Choroid plexus epithelial cell (primary cell): ENCODE measurements at regions not wholly inside any gene's neighbourhood (a gene's known extent, or its start where the extent isn't known, plus 50 kb on each side); places are given as distances from the start of the nearest gene placed in this dataset.
"Not testable (repeated sequence)": the region's sequence is repeated elsewhere in the genome, so short reads cannot be mapped to it uniquely, and the experiment has no call there.

Experiments used
- DNase-seq: peaks from one replicate; pipeline ENCODE4 v3.0.0-alpha.2; 2010; ENCODE audit warnings: low read depth
- H3K4me3 ChIP-seq: 2 replicates; pipeline ENCODE4 v1.5.1; 2011; ENCODE audit warnings: low read depth, mild to moderate bottlenecking, control low read depth, low read length, moderate library complexity
- CTCF ChIP-seq: conservative IDR thresholded peaks from 2 replicates; pipeline ENCODE4 v1.5.1; 2011; ENCODE audit warnings: low read depth, mild to moderate bottlenecking, control low read depth, inconsistent platforms, low read length, moderate library complexity

- no peak for DNase-seq
- TF ChIP-seq CTCF: no peak
- no peak overlapping the region for H3K4me3 ChIP-seq
Observed at GRCh38 chr1:204792354-204792692, 78.3 kb upstream of the NFASC start.

GRCh38 chr1:204793259-204793914 is 77.3 kb upstream of the NFASC start:
- no peak overlapping the region for H3K4me3 ChIP-seq
- no peak for DNase-seq
- no peak for TF ChIP-seq CTCF

- not testable (repeated sequence) for H3K4me3 ChIP-seq, DNase-seq
Observed at GRCh38 chr1:204796886-204797285, 73.8 kb upstream of the NFASC start.

- TF ChIP-seq CTCF: no peak
- no peak overlapping the region for H3K4me3 ChIP-seq
- no peak for DNase-seq
Observed at GRCh38 chr1:204797401-204797800, 73.3 kb upstream of the NFASC start.

- no peak overlapping the region for H3K4me3 ChIP-seq
- no peak for DNase-seq
- no peak for TF ChIP-seq CTCF
Observed at GRCh38 chr1:204799630-204800029, 71.0 kb upstream of the NFASC start.

GRCh38 chr1:204801211-204801610 is 69.5 kb upstream of the NFASC start:
- no peak for DNase-seq
- no peak overlapping the region for H3K4me3 ChIP-seq
- TF ChIP-seq CTCF: no peak

- no peak overlapping the region for H3K4me3 ChIP-seq
- no peak for DNase-seq
- TF ChIP-seq CTCF: no peak
Observed at GRCh38 chr1:204802401-204803175, 68.1 kb upstream of the NFASC start.
